CMK (cell line): ENCODE measurements at regions not wholly inside any gene's neighbourhood (a gene's known extent, or its start where the extent isn't known, plus 50 kb on each side); places are given as distances from the start of the nearest gene placed in this dataset.

Experiments
- DNase-seq: peaks from one replicate; pipeline ENCODE4 v3.0.0-alpha.2; 2010; ENCODE audit warnings: low read depth

GRCh38 chr4:36823199-36823967, 421.2 kb upstream of the NWD2 start:
- no peak for DNase-seq

GRCh38 chr4:36824682-36825081, 419.9 kb upstream of the NWD2 start:
- DNase-seq, result no peak

- no peak for DNase-seq
Observed at GRCh38 chr4:36835246-36835645, 409.3 kb upstream of the NWD2 start.

GRCh38 chr4:36841583-36842326, 402.8 kb upstream of the NWD2 start:
- DNase-seq, result no peak

GRCh38 chr4:36844448-36844847, 400.1 kb upstream of the NWD2 start:
- no peak for DNase-seq

GRCh38 chr4:36852856-36853255, 391.7 kb upstream of the NWD2 start:
- DNase-seq, result no peak

- no peak for DNase-seq
Observed at GRCh38 chr4:36854554-36854953, 390.0 kb upstream of the NWD2 start.

- no peak for DNase-seq
Observed at GRCh38 chr4:36863601-36864000, 380.9 kb upstream of the NWD2 start.

GRCh38 chr4:36870121-36870520, 374.4 kb upstream of the NWD2 start:
- no peak for DNase-seq

- DNase-seq, result no peak
Observed at GRCh38 chr4:36872679-36873078, 371.9 kb upstream of the NWD2 start.

GRCh38 chr4:36884151-36884550, 360.4 kb upstream of the NWD2 start:
- no peak for DNase-seq

GRCh38 chr4:36891971-36892370, 352.6 kb upstream of the NWD2 start:
- no peak for DNase-seq

GRCh38 chr4:36900446-36900987, 344.0 kb upstream of the NWD2 start:
- DNase-seq, result no peak

GRCh38 chr4:36904823-36905222, 339.7 kb upstream of the NWD2 start:
- no peak for DNase-seq

- no peak for DNase-seq
Observed at GRCh38 chr4:36914106-36914505, 330.4 kb upstream of the NWD2 start.

- DNase-seq, result no peak
Observed at GRCh38 chr4:36915717-36916116, 328.8 kb upstream of the NWD2 start.

- DNase-seq, result no peak
Observed at GRCh38 chr4:36917413-36917812, 327.1 kb upstream of the NWD2 start.

GRCh38 chr4:36919721-36920120, 324.8 kb upstream of the NWD2 start:
- DNase-seq, result no peak

GRCh38 chr4:36921476-36922216, 322.9 kb upstream of the NWD2 start:
- no peak for DNase-seq

- no peak for DNase-seq
Observed at GRCh38 chr4:36930562-36931111, 313.9 kb upstream of the NWD2 start.

GRCh38 chr4:36944232-36944631, 300.3 kb upstream of the NWD2 start:
- DNase-seq, result no peak

- DNase-seq, result no peak
Observed at GRCh38 chr4:36961420-36961819, 283.1 kb upstream of the NWD2 start.
